BLaER1 (cell line): ENCODE measurements at regions not wholly inside any gene's neighbourhood (a gene's known extent, or its start where the extent isn't known, plus 50 kb on each side); places are given as distances from the start of the nearest gene placed in this dataset.
"Not testable (repeated sequence)": the region's sequence is repeated elsewhere in the genome, so short reads cannot be mapped to it uniquely, and the experiment has no call there.

ENCODE experiments used
- H3K27ac ChIP-seq: shearing (Covaris generic); formaldehyde crosslinking; 2 replicates; pipeline ENCODE4 v1.8.1; 2022
- H3K27me3 ChIP-seq: shearing (Covaris generic); formaldehyde crosslinking; 2 replicates; pipeline ENCODE4 v1.8.1; 2022
- H3K36me3 ChIP-seq: shearing (Covaris generic); formaldehyde crosslinking; 2 replicates; pipeline ENCODE4 v1.8.1; 2022
- H3K4me1 ChIP-seq: shearing (Covaris generic); formaldehyde crosslinking; 2 replicates; pipeline ENCODE4 v1.8.1; 2022
- H3K4me2 ChIP-seq: shearing (Covaris generic); formaldehyde crosslinking; 2 replicates; pipeline ENCODE4 v1.8.1; 2022
- H3K4me3 ChIP-seq: shearing (Covaris generic); formaldehyde crosslinking; 2 replicates; pipeline ENCODE4 v1.8.1; 2022
- H3K9ac ChIP-seq: shearing (Covaris generic); formaldehyde crosslinking; 2 replicates; pipeline ENCODE4 v1.8.1; 2022
- H3K9me3 ChIP-seq: shearing (Covaris generic); formaldehyde crosslinking; 2 replicates; pipeline ENCODE4 v1.8.1; 2022
- H4K20me1 ChIP-seq: shearing (Covaris generic); formaldehyde crosslinking; 2 replicates; pipeline ENCODE4 v1.8.1; 2022
- Cebpa-rat ChIP-seq: shearing (Covaris generic); IDR thresholded peaks from 2 replicates; pipeline ENCODE4 v1.8.1; 2022

DNA sequence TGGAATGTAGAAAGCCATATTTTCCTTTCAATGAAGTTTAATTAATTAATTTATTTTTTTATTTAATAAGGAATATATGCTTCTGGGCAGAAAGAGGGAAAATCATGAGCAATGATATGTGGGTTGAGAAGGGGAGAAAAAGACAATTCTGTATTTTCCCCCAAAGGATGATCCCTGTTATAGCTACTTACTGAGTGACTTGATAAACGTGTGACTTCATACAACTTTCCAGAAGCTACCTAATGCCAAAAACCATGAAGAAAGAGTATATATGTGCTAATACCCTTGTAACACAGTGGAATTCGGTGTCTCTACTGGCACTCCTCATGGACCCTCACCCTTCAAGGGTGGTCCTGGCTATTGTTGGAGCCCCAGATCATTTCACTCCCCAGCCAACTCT is 335.0 kb upstream of the KLF4 start:
- Histone ChIP-seq H3K9me3 (peaks cover 9% of the 10 kb centered on the region), H3K4me2 (no peak overlapping the region), H3K4me1 (no peaks in the 10 kb centered on the region), H3K9ac (no peak overlapping the region), H3K4me3 (no peak overlapping the region), H3K27me3 (no peaks in the 10 kb centered on the region), H3K27ac (no peak overlapping the region), H4K20me1 (no peaks in the 10 kb centered on the region), H3K36me3 (no peaks in the 10 kb centered on the region)
- no peak for TF ChIP-seq Cebpa-rat

DNA sequence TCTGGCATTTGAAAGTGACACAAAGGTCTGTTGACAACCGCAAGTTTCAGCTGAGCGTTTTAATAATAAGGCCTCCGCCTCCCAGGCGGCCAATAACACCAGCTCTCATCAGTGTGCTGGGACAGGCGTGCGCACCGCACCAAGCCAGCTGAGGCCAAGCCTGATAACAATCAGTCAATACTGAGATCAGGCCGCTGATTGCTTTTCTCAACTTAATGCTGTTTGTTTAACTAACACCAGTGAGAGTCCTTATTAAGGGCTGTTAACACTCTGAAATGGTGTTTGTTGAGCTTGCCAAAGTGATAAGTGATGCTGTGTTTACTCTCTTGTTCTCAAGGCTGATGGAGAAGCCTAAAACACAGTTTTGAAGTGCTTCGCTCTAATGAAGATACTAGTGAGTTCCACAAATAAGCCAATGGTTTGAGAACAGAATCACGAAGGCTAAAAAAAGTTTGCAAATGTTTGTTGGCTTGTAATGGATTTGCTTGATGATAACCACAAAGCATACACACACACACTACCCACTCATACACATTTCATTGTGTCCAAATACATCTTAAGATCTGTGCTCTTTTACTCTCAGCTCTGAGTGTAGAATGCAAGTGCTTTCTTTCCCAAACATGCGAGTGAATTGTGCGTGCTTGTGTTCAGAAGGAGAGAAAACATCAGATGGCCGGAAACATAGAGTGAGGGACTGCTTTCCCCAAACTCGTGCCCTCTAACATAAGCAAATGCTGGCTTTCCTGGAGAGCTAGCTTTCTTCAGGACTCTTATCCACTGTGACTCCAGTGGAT is 330.4 kb upstream of the KLF4 start:
- Histone ChIP-seq H3K4me3 (no peak overlapping the region), H4K20me1 (no peaks in the 10 kb centered on the region), H3K36me3 (no peaks in the 10 kb centered on the region), H3K27me3 (no peaks in the 10 kb centered on the region), H3K9ac (no peak overlapping the region), H3K4me2 (no peak overlapping the region), H3K27ac (no peak overlapping the region), H3K4me1 (no peaks in the 10 kb centered on the region), H3K9me3 (peaks cover 8% of the 10 kb centered on the region)
- TF ChIP-seq Cebpa-rat: no peak

GRCh38 chr9:107818503-107818829 is 328.9 kb upstream of the KLF4 start:
- not testable (repeated sequence) for H3K27ac ChIP-seq, H3K4me1 ChIP-seq, H3K9ac ChIP-seq, H3K4me2 ChIP-seq, H3K27me3 ChIP-seq, H3K4me3 ChIP-seq, H4K20me1 ChIP-seq, H3K36me3 ChIP-seq
- peaks cover 15% of the 10 kb centered on the region for H3K9me3 ChIP-seq

- not testable (repeated sequence) for H3K9ac ChIP-seq, H3K27me3 ChIP-seq, H4K20me1 ChIP-seq, H3K36me3 ChIP-seq, H3K4me1 ChIP-seq, H3K27ac ChIP-seq, H3K4me3 ChIP-seq, H3K4me2 ChIP-seq
- peaks cover 21% of the 10 kb centered on the region for H3K9me3 ChIP-seq
These were observed 328.3 kb upstream of the KLF4 start for GRCh38 chr9:107817595-107818502.

- Histone ChIP-seq H3K27ac (no peak overlapping the region), H3K4me2 (no peak overlapping the region), H3K4me1 (no peaks in the 10 kb centered on the region), H3K4me3 (no peak overlapping the region), H3K9me3 (peaks cover 22% of the 10 kb centered on the region), H3K27me3 (no peaks in the 10 kb centered on the region), H3K9ac (no peak overlapping the region), H4K20me1 (no peaks in the 10 kb centered on the region), H3K36me3 (no peaks in the 10 kb centered on the region)
- TF ChIP-seq Cebpa-rat: no peak
These were observed 327.0 kb upstream of the KLF4 start for GRCh38 chr9:107816561-107817021.

DNA sequence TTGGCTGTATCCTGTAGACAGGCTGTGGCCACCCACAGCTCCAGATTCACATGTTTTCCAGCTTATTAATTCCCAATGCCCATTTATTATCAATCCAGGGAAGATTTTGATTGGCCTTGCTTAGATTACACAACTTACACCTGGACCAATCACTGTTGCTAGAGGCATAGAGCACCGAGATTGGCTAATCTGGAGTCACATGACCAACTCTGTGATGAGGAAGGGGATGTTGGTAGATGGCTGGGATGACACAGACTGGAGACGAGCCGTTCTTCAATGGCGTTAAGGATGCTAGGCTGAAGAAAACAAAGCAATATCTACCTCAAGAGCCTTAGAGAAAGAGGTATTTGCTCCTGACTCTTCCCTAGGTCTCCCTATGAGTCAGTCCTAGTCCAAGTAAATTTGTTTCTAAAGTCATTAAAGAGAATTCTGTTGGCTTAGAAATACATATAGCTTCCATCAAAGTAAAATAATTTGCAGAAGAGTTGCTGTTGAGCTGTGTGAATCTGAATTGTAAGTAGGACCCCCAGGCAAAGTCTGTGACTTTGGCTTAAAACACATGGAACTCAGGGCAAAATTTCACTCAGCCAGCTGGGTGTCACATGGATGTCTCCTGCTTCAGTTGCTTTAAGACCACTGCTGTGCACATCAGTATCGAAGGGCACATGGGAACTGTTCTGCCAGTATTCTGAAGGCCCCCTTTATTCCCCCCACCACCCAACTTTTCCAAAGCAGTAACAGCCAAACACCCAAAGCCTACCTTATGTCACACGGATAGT is 326.4 kb upstream of the KLF4 start:
- Histone ChIP-seq H3K4me3 (no peak overlapping the region), H4K20me1 (no peaks in the 10 kb centered on the region), H3K9me3 (peaks cover 22% of the 10 kb centered on the region), H3K4me1 (no peaks in the 10 kb centered on the region), H3K36me3 (no peaks in the 10 kb centered on the region), H3K27ac (no peak overlapping the region), H3K4me2 (no peak overlapping the region), H3K27me3 (no peaks in the 10 kb centered on the region), H3K9ac (no peak overlapping the region)
- no peak for TF ChIP-seq Cebpa-rat

DNA sequence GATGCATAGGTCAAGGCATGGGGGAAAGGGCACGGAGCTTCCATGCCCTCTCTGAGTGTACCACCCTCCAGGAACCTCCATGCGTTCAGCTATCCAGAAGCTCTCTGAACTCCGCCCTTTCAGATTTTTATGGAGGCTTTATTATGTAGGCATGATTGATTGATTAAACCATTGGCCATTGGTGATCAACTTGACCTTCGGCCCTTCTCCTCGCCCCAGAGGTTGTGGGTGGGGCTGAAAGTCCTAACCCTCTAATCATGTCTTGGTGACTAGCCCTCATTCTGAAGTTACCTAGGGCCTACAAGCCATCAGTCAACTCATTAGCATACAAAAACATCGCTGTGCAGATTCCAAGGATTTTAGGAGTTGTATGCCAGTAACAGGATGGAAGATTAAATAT is 323.7 kb upstream of the KLF4 start:
- no peak overlapping the region for H3K9ac ChIP-seq
- H3K4me3 ChIP-seq: no peak overlapping the region
- H3K27me3 ChIP-seq: no peaks in the 10 kb centered on the region
- H3K36me3 ChIP-seq: no peaks in the 10 kb centered on the region
- no peaks in the 10 kb centered on the region for H3K4me1 ChIP-seq
- H3K9me3 ChIP-seq: peaks cover 22% of the 10 kb centered on the region
- no peak overlapping the region for H3K4me2 ChIP-seq
- no peaks in the 10 kb centered on the region for H4K20me1 ChIP-seq
- H3K27ac ChIP-seq: no peak overlapping the region
- TF ChIP-seq Cebpa-rat: no peak

DNA sequence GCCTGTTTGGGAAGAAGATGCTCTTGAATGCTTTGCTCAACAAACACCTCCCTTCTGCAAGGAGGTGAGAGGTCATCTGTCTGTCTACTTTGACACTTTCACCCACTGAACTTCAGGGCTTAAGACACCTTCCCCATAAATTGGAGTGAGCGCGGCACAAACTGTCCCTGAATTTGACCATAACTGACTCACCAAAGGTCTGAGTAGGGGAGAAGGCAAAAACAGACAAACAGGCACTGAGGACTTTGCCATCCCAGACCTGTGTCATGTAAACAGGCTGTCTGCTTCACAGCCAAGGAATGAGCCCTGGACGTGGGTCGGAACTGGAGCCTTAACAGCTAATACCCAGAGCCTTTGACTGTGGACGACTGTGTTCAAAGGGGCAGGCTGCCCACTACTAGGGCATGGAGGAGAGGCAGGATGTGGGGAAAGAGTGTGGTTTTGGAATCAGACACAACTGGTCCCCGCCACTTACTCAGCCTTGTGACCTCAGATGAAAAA is 320.9 kb upstream of the KLF4 start:
- no peaks in the 10 kb centered on the region for H3K4me1 ChIP-seq
- TF ChIP-seq Cebpa-rat: no peak
- H3K27ac ChIP-seq: no peak overlapping the region
- peaks cover 14% of the 10 kb centered on the region; the same call in 1 of the 2 replicates for H3K9me3 ChIP-seq
- no peaks in the 10 kb centered on the region for H3K36me3 ChIP-seq
- no peak overlapping the region for H3K4me2 ChIP-seq
- no peak overlapping the region for H3K9ac ChIP-seq
- H3K27me3 ChIP-seq: no peaks in the 10 kb centered on the region
- no peaks in the 10 kb centered on the region for H4K20me1 ChIP-seq
- no peak overlapping the region for H3K4me3 ChIP-seq

- no peak overlapping the region for H3K27ac ChIP-seq
- H3K36me3 ChIP-seq: no peaks in the 10 kb centered on the region
- no peak overlapping the region for H3K4me3 ChIP-seq
- no peak for TF ChIP-seq Cebpa-rat
- peaks cover 14% of the 10 kb centered on the region; the same call in 1 of the 2 replicates for H3K9me3 ChIP-seq
- no peak overlapping the region for H3K9ac ChIP-seq
- H4K20me1 ChIP-seq: no peaks in the 10 kb centered on the region
- H3K4me1 ChIP-seq: no peaks in the 10 kb centered on the region
- H3K4me2 ChIP-seq: no peak overlapping the region
- H3K27me3 ChIP-seq: no peaks in the 10 kb centered on the region
These were observed 320.4 kb upstream of the KLF4 start for GRCh38 chr9:107809871-107810460.
